Prostate gland (tissue), 2 donors: ENCODE measurements at regions not wholly inside any gene's neighbourhood (a gene's known extent, or its start where the extent isn't known, plus 50 kb on each side); places are given as distances from the start of the nearest gene placed in this dataset.

ENCODE experiments used
- DNase-seq: peaks from one replicate; pipeline ENCODE4 v3.0.0-alpha.2; 2019; ENCODE audit warnings: low spot score
- H3K27ac ChIP-seq, 2 donors: fragments of 200-600 bp; sonication (generic); 2 replicates each; pipeline ENCODE4 v1.5.1; 2017 to 2019
- H3K27me3 ChIP-seq: fragments of 200-600 bp; sonication (generic); replicated peaks from 2 replicates; pipeline ENCODE4 v1.5.1; 2019; ENCODE audit not compliant: insufficient read depth
- H3K36me3 ChIP-seq, 2 donors: fragments of 200-600 bp; sonication (generic); 1 replicate in 1 of 2; 2 replicates in 1 of 2; pipeline versions ENCODE4 v1.5.1 to v1.8.1; 2017 to 2019
- H3K4me1 ChIP-seq: fragments of 200-600 bp; sonication (generic); replicated peaks from 2 replicates; pipeline ENCODE4 v1.5.1; 2019
- H3K4me3 ChIP-seq, 2 donors: fragments of 200-600 bp; sonication (generic); 2 replicates each; pipeline ENCODE4 v1.5.1; 2017 to 2019
- H3K9me3 ChIP-seq: fragments of 200-600 bp; sonication (generic); 2 replicates; pipeline ENCODE4 v1.5.1; 2017
- POLR2A ChIP-seq: fragments of 450-650 bp; IDR thresholded peaks from one replicate; pipeline ENCODE4 v1.6.1; 2016; ENCODE audit warnings: antibody characterized with exemption, mild to moderate bottlenecking
- POLR2AphosphoS5 ChIP-seq: sonication (generic); formaldehyde crosslinking; IDR thresholded peaks from one replicate; pipeline ENCODE4 v1.6.1; 2017; ENCODE audit warnings: antibody characterized with exemption
- WGBS: methylation state at CpG from one replicate; pipeline ENCODE4 v1.1.5; 2018; 5-methylcytosine and 5-hydroxymethylcytosine counted together
- intact Hi-C: fragments of 100-400 bp; cut with DNase I; formaldehyde crosslinking; loops from one replicate; pipeline ENCODE4 v1.14.2; 2022
- TF ChIP-seq, protein P1 (sequence below), 4 experiments: fragments of 200-600 bp in 2 of 4; fragments of 450-650 bp in 2 of 4; sonication (generic) in 2 of 4; IDR thresholded peaks; 1 replicate in 3 of 4; 2 replicates in 1 of 4; pipeline ENCODE4 v1.5.1; 2016 to 2019; ENCODE audit warnings: antibody characterized with exemption in 4 of 4, mild to moderate bottlenecking in 2 of 4, moderate library complexity in 2 of 4

DNA sequence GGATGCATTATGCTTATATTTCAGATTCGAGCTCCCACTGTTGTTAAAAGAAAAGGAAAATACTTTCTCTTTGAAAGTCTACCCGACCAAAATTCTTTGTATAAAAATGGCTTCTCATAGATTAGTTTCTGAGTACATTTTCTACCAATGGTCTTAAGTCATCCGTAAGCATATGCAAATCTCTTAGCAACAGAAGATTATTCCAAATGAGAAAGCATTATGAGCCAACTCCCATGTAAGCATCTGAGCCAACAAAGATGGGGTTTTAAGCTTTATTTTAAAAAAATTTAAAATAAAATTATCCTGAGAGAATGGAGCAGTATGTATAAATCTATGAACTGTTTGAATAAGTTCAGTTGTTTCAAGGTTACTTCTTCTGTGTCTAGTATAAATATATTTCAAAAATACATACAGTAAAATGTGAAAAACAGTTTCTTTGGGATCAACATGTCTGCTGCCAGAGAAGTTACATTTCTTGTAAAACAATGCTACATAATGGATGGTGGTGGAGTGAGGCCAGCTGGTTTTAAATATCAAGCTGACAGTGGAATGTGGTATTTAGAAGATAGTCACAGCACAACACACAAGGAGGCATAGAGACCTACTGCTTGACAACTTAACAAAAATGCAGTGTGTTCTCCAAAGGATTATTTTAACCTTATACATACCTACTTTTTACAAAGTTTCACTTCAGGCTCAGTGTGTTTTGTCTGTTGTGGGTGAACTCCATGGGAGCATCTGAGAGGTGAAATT lies 199.5 kb upstream of the DIPK2B start:
- H3K27me3 ChIP-seq, result no peaks in the 10 kb centered on the region
- no peaks in the 10 kb centered on the region for H3K4me1 ChIP-seq
- 74% methylated on average over 3 of the region's 3 CpGs for whole genome bisulfite sequencing
- H3K27ac ChIP-seq, result no peak overlapping the region
- no peaks in the 10 kb centered on the region for H3K36me3 ChIP-seq
- H3K4me3 ChIP-seq, result no peak overlapping the region
- H3K9me3 ChIP-seq, result no peaks in the 10 kb centered on the region
- TF ChIP-seq POLR2A (no peak), POLR2AphosphoS5 (no peak)
- DNase-seq, result no peak
- intact Hi-C loops, result no loop called here

DNA sequence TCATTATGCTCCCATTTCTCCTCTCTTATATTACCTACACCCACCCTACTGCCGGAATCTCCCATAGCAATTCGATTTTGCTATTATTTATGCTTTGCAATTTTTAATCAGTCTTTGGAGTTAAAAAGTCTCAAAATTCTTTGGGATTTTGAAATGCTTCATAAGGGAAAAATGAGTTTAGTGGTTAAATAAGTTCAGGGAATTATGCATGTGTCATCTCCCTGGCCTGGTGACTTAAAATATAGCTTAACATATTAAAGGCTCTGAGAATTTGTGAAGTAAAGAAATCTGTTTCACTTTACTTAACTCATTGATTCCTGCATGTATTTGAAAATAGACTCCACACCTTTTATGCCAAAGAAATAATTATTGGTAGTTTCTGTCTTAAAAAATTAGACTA lies 185.1 kb upstream of the DIPK2B start:
- no peaks in the 10 kb centered on the region for H3K27me3 ChIP-seq
- no peak overlapping the region for H3K4me3 ChIP-seq
- WGBS, result 96% methylated on average over 2 of the region's 2 CpGs
- H3K9me3 ChIP-seq, result no peaks in the 10 kb centered on the region
- intact Hi-C loops, result no loop called here
- no peak for DNase-seq
- H3K27ac ChIP-seq, result no peak overlapping the region
- H3K36me3 ChIP-seq, result no peaks in the 10 kb centered on the region
- no peaks in the 10 kb centered on the region for H3K4me1 ChIP-seq
- TF ChIP-seq POLR2AphosphoS5 (no peak), POLR2A (no peak)
- TF ChIP-seq, protein P1, sequence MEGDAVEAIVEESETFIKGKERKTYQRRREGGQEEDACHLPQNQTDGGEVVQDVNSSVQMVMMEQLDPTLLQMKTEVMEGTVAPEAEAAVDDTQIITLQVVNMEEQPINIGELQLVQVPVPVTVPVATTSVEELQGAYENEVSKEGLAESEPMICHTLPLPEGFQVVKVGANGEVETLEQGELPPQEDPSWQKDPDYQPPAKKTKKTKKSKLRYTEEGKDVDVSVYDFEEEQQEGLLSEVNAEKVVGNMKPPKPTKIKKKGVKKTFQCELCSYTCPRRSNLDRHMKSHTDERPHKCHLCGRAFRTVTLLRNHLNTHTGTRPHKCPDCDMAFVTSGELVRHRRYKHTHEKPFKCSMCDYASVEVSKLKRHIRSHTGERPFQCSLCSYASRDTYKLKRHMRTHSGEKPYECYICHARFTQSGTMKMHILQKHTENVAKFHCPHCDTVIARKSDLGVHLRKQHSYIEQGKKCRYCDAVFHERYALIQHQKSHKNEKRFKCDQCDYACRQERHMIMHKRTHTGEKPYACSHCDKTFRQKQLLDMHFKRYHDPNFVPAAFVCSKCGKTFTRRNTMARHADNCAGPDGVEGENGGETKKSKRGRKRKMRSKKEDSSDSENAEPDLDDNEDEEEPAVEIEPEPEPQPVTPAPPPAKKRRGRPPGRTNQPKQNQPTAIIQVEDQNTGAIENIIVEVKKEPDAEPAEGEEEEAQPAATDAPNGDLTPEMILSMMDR (IDR thresholded peaks at IDR 0.05), result no peak

DNA sequence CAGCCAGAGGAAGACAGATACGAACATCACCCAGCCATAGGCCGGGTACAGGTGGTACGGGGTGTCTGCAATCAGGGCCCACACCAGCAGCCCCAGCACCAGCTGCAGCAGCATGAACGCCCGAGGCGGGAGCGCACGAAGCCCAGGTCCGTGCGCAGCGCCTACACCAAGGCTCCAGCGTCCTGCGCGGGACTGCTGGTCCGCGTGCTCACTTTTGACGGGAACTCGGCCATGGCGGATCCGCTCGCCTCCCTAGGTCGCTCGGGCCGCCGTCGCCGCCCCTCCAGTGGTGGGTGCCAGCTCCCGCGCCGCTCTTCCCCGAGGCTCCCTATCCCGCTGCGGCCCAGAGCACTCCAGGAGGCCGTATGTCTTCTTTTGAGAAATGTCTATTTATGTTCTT lies 181.2 kb upstream of the DIPK2B start:
- TF ChIP-seq, protein P1 (IDR thresholded peaks at IDR 0.05), result no peak
- TF ChIP-seq POLR2AphosphoS5 (no peak), POLR2A (no peak)
- Histone ChIP-seq H3K4me1 (no peaks in the 10 kb centered on the region), H3K36me3 (no peaks in the 10 kb centered on the region), H3K4me3 (no peak overlapping the region), H3K9me3 (no peaks in the 10 kb centered on the region), H3K27ac (no peak overlapping the region), H3K27me3 (no peaks in the 10 kb centered on the region)
- intact Hi-C loops, result no loop called here
- DNase-seq, result no peak
- 90% methylated on average over 8 of the region's 34 CpGs for WGBS

DNA sequence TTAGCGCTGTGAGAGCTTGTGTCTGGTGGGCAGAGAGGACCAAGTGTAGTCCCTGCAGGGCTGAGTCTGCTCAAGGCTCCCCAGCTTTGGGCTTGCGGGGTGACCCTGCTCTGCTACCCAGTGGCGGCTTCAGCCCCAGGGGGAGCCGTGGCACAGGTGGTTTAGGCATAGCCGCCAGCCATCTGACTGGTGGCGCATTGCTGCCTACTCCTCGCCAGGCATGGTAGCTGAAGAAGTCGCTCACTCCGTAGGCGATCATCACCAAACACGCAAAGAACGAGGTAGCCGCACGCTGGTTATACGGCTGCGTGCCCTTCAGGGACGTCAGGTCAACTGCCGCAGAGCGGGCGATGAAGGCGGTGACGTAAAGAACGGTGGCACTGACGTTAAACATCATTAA lies 180.7 kb upstream of the DIPK2B start:
- H3K4me3 ChIP-seq, result no peak overlapping the region
- H3K36me3 ChIP-seq, result no peaks in the 10 kb centered on the region
- intact Hi-C loops, result no loop called here
- H3K27me3 ChIP-seq, result no peaks in the 10 kb centered on the region
- no peaks in the 10 kb centered on the region for H3K4me1 ChIP-seq
- DNase-seq, result no peak
- TF ChIP-seq POLR2AphosphoS5, result no peak
- no peak for TF ChIP-seq POLR2A
- TF ChIP-seq, protein P1 (IDR thresholded peaks at IDR 0.05), result no peak
- WGBS, result 97% methylated on average over 24 of the region's 24 CpGs
- no peaks in the 10 kb centered on the region for H3K9me3 ChIP-seq
- no peak overlapping the region for H3K27ac ChIP-seq

DNA sequence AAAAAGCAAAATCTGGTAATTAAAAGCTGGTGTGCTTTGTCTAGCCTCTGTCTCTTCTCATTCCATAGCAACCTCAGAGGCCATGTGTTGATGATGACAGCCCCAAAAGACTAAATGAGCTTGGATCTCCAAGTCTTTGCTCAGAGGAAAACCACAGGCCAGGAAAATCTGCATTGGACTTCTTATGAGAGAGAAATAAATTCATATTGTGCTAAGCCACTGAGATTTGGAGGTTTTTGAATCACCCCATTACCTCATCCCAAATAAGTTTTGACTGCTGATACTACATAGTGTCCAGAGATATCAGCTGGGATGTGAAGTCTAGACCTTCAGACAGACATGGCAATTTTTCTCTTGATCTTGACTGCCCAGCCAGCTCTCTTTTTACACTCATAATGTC lies 178.6 kb upstream of the DIPK2B start:
- no peaks in the 10 kb centered on the region for H3K27me3 ChIP-seq
- H3K9me3 ChIP-seq, result no peaks in the 10 kb centered on the region
- no peaks in the 10 kb centered on the region for H3K36me3 ChIP-seq
- DNase-seq, result no peak
- intact Hi-C loops, result no loop called here
- no peak overlapping the region for H3K27ac ChIP-seq
- H3K4me3 ChIP-seq, result no peak overlapping the region
- TF ChIP-seq, protein P1 (IDR thresholded peaks at IDR 0.05), result no peak
- TF ChIP-seq POLR2A, result no peak
- TF ChIP-seq POLR2AphosphoS5, result no peak
- H3K4me1 ChIP-seq, result no peaks in the 10 kb centered on the region
